H9 (cell line): ENCODE measurements at regions not wholly inside any gene's neighbourhood (a gene's known extent, or its start where the extent isn't known, plus 50 kb on each side); places are given as distances from the start of the nearest gene placed in this dataset.

Experiments
- DNase-seq: peaks from one replicate; pipeline ENCODE4 v3.0.0-alpha.2; 2017
- H2AFZ ChIP-seq: one replicate; pipeline ENCODE4 v1.6.1; 2013; ENCODE audit warnings: mild to moderate bottlenecking, low read length, control low read depth, moderate library complexity
- H2AK5ac ChIP-seq: 2 replicates; pipeline ENCODE4 v1.6.1; 2013; ENCODE audit warnings: low read length, control low read depth, mixed read lengths; ENCODE audit not compliant: insufficient read length
- H2BK120ac ChIP-seq: one replicate; pipeline ENCODE4 v1.6.1; 2013; ENCODE audit warnings: low read depth, mild to moderate bottlenecking, low read length, control low read depth, inconsistent platforms; ENCODE audit not compliant: poor library complexity, severe bottlenecking
- H2BK12ac ChIP-seq: 2 replicates; pipeline ENCODE4 v1.6.1; 2013; ENCODE audit warnings: low read length, control low read depth, mixed read lengths, low read depth; ENCODE audit not compliant: insufficient read length
- H2BK15ac ChIP-seq: 2 replicates; pipeline ENCODE4 v1.6.1; 2013; ENCODE audit warnings: low read depth, low read length, control low read depth
- H2BK20ac ChIP-seq: one replicate; pipeline ENCODE4 v1.6.1; 2013; ENCODE audit warnings: low read depth, mild to moderate bottlenecking, low read length, control low read depth, inconsistent platforms; ENCODE audit not compliant: poor library complexity, severe bottlenecking
- H2BK5ac ChIP-seq: 2 replicates; pipeline ENCODE4 v1.6.1; 2013; ENCODE audit warnings: low read length, control low read depth, mixed read lengths; ENCODE audit not compliant: insufficient read length
- H3K14ac ChIP-seq: 2 replicates; pipeline ENCODE4 v1.6.1; 2013; ENCODE audit warnings: low read length, control low read depth; ENCODE audit not compliant: insufficient read depth
- H3K18ac ChIP-seq: 2 replicates; pipeline ENCODE4 v1.6.1; 2013; ENCODE audit warnings: low read depth, mild to moderate bottlenecking, mixed read lengths, low read length, control low read depth; ENCODE audit not compliant: insufficient read length
- H3K23ac ChIP-seq: 2 replicates; pipeline ENCODE4 v1.6.1; 2013; ENCODE audit warnings: low read length, control low read depth, mixed read lengths, low read depth; ENCODE audit not compliant: insufficient read length
- H3K23me2 ChIP-seq: 2 replicates; pipeline ENCODE4 v1.6.1; 2013; ENCODE audit warnings: low read depth, mild to moderate bottlenecking, mixed read lengths, low read length, control low read depth; ENCODE audit not compliant: insufficient read length, poor library complexity, severe bottlenecking
- H3K27ac ChIP-seq: 2 replicates; pipeline ENCODE4 v1.5.1; 2013; ENCODE audit warnings: low read length, control low read depth, mixed read lengths, low read depth; ENCODE audit not compliant: insufficient read length
- H3K27me3 ChIP-seq: 2 replicates; pipeline ENCODE4 v1.6.1; 2013; ENCODE audit warnings: low read length, control low read depth, inconsistent platforms; ENCODE audit not compliant: insufficient read depth
- H3K4ac ChIP-seq: 2 replicates; pipeline ENCODE4 v1.6.1; 2013; ENCODE audit warnings: low read depth, mild to moderate bottlenecking, control low read depth, inconsistent platforms, low read length, moderate library complexity
- H3K4me1 ChIP-seq: 2 replicates; pipeline ENCODE4 v1.6.1; 2013; ENCODE audit warnings: low read length, control low read depth, inconsistent platforms; ENCODE audit not compliant: insufficient read depth
- H3K4me2 ChIP-seq: 2 replicates; pipeline ENCODE4 v1.6.1; 2013; ENCODE audit warnings: low read length, control low read depth, mixed read lengths; ENCODE audit not compliant: insufficient read length, insufficient read depth
- H3K56ac ChIP-seq: 2 replicates; pipeline ENCODE4 v1.6.1; 2013; ENCODE audit warnings: low read depth, mild to moderate bottlenecking, mixed read lengths, low read length, control low read depth; ENCODE audit not compliant: insufficient read length
- H3K79me1 ChIP-seq: 2 replicates; pipeline ENCODE4 v1.6.1; 2013; ENCODE audit warnings: low read depth, mild to moderate bottlenecking, moderate library complexity, low read length, control low read depth, inconsistent platforms; ENCODE audit not compliant: insufficient read depth, poor library complexity, severe bottlenecking
- H3K79me2 ChIP-seq: 2 replicates; pipeline ENCODE4 v1.6.1; 2013; ENCODE audit warnings: low read length, control low read depth, inconsistent platforms; ENCODE audit not compliant: insufficient read depth
- H3K9ac ChIP-seq: 2 replicates; pipeline ENCODE4 v1.6.1; 2013; ENCODE audit warnings: low read length, control low read depth, mixed read lengths; ENCODE audit not compliant: insufficient read length; ENCODE audit errors: extremely low read depth
- H3K9me3 ChIP-seq: one replicate; pipeline ENCODE4 v1.6.1; 2013; ENCODE audit warnings: low read depth, low read length, inconsistent platforms; ENCODE audit not compliant: control insufficient read depth
- H3T11ph ChIP-seq: one replicate; pipeline ENCODE4 v1.6.1; 2013; ENCODE audit warnings: mild to moderate bottlenecking, low read length, control low read depth, inconsistent platforms
- H4K20me1 ChIP-seq: one replicate; pipeline ENCODE4 v1.6.1; 2013; ENCODE audit not compliant: control insufficient read depth, insufficient read length, insufficient read depth
- H4K5ac ChIP-seq: 2 replicates; pipeline ENCODE4 v1.6.1; 2013; ENCODE audit warnings: low read depth, mild to moderate bottlenecking, mixed read lengths, low read length, control low read depth; ENCODE audit not compliant: insufficient read length
- H4K8ac ChIP-seq: replicated peaks from 2 replicates; pipeline ENCODE4 v1.6.1; 2013; ENCODE audit warnings: low read length, control low read depth, mixed read lengths, low read depth; ENCODE audit not compliant: insufficient read length
- H4K91ac ChIP-seq: 2 replicates; pipeline ENCODE4 v1.6.1; 2013; ENCODE audit warnings: low read depth, mild to moderate bottlenecking, moderate library complexity, mixed read lengths, low read length, control low read depth; ENCODE audit not compliant: insufficient read length
- H3K27ac Mint-ChIP-seq, 3 experiments: 2 replicates in 2 of 3; 3 replicates in 1 of 3; pipeline ENCODE4 v1.8.0; 2020 to 2021; ENCODE audit warnings: mixed read lengths in 3 of 3, mild to moderate bottlenecking in 1 of 3, moderate library complexity in 1 of 3
- H3K27me3 Mint-ChIP-seq: 2 replicates; pipeline ENCODE4 v1.8.0; 2021; ENCODE audit warnings: low read depth, mild to moderate bottlenecking, moderate library complexity, mixed read lengths
- H3K36me3 Mint-ChIP-seq, 3 experiments: 2 replicates in 2 of 3; 3 replicates in 1 of 3; pipeline ENCODE4 v1.8.0; 2020 to 2021; ENCODE audit warnings: low read depth in 3 of 3, mixed read lengths in 3 of 3; ENCODE audit not compliant: insufficient read depth in 1 of 3
- H3K4me1 Mint-ChIP-seq, 2 experiments: 2 replicates each; pipeline ENCODE4 v1.8.0; 2020; ENCODE audit warnings: mixed read lengths in 2 of 2
- H3K4me3 Mint-ChIP-seq, 2 experiments: 2 replicates in 1 of 2; 3 replicates in 1 of 2; pipeline ENCODE4 v1.8.0; 2020 to 2021; ENCODE audit warnings: mild to moderate bottlenecking in 2 of 2, mixed read lengths in 2 of 2, moderate library complexity in 1 of 2
- H3K9me3 Mint-ChIP-seq, 2 experiments: 2 replicates in 1 of 2; 3 replicates in 1 of 2; pipeline ENCODE4 v1.8.0; 2020; ENCODE audit warnings: mild to moderate bottlenecking in 2 of 2, mixed read lengths in 2 of 2, moderate library complexity in 1 of 2
- CTCF ChIP-seq: fragments of 200-600 bp; sonication (generic); conservative IDR thresholded peaks from 3 replicates; pipeline ENCODE4 v1.8.0; 2021; ENCODE audit warnings: antibody characterized with exemption, mild to moderate bottlenecking

- no peak overlapping the region for H3K4ac ChIP-seq
- H3K27ac ChIP-seq: no peak overlapping the region
- no peak overlapping the region for H3K27ac Mint-ChIP-seq
- TF ChIP-seq CTCF: no peak
- no peak overlapping the region for H2AFZ ChIP-seq
- H3K9ac ChIP-seq: no peak overlapping the region
- H4K20me1 ChIP-seq: no peaks in the 10 kb centered on the region
- no peak overlapping the region for H3K18ac ChIP-seq
- no peaks in the 10 kb centered on the region for H3K27me3 Mint-ChIP-seq
- no peaks in the 10 kb centered on the region for H3K23me2 ChIP-seq
- H4K91ac ChIP-seq: no peak overlapping the region
- H2BK12ac ChIP-seq: no peak overlapping the region
- no peak overlapping the region for H2AK5ac ChIP-seq
- H3K4me2 ChIP-seq: no peak overlapping the region
- no peak overlapping the region for H3T11ph ChIP-seq
- peaks cover 5% of the 10 kb centered on the region for H3K4me1 ChIP-seq
- H3K79me1 ChIP-seq: peaks cover 3% of the 10 kb centered on the region
- H2BK15ac ChIP-seq: no peak overlapping the region
- no peak for DNase-seq
- H2BK20ac ChIP-seq: no peak overlapping the region
- H3K27me3 ChIP-seq: no peaks in the 10 kb centered on the region
- no peak overlapping the region for H4K5ac ChIP-seq
- no peak overlapping the region for H2BK5ac ChIP-seq
- no peak overlapping the region for H4K8ac ChIP-seq
- H3K79me2 ChIP-seq: peaks cover 10% of the 10 kb centered on the region; the same call in 1 of the 2 replicates
- H3K36me3 Mint-ChIP-seq: peaks cover 0 to 5% (median 2%) of the 10 kb centered on the region in 3 experiments; a peak in 3 of 7 replicates
- H3K4me1 Mint-ChIP-seq: peaks cover 25% of the 10 kb centered on the region in 2 experiments
- no peaks in the 10 kb centered on the region for H3K9me3 Mint-ChIP-seq
- no peaks in the 10 kb centered on the region for H3K9me3 ChIP-seq
- H3K56ac ChIP-seq: no peak overlapping the region
- H2BK120ac ChIP-seq: no peak overlapping the region
- no peak overlapping the region for H3K14ac ChIP-seq
- H3K4me3 Mint-ChIP-seq: no peak overlapping the region
- H3K23ac ChIP-seq: no peak overlapping the region
Measured at GRCh38 chr19:46911456-46911855, 50.7 kb downstream of the ARHGAP35 start.
